T47D (cell line): ENCODE measurements at regions not wholly inside any gene's neighbourhood (a gene's known extent, or its start where the extent isn't known, plus 50 kb on each side); places are given as distances from the start of the nearest gene placed in this dataset.
"Not testable (repeated sequence)": the region's sequence is repeated elsewhere in the genome, so short reads cannot be mapped to it uniquely, and the experiment has no call there.

Experiments used
- DNase-seq, 2 experiments: peaks; one replicate each; pipeline versions ENCODE4 v3.0.0 to v3.0.0-alpha.2; 2011 to 2012; ENCODE audit warnings: low read depth in 1 of 2, low spot score in 1 of 2
- JUND ChIP-seq: IDR thresholded peaks from 2 replicates; pipeline ENCODE4 v1.6.1; 2012; ENCODE audit warnings: low read depth
- in situ Hi-C: cut with HindIII; loops from 2 replicates; pipeline ENCODE4 v1.10.0; 2016; ENCODE audit warnings: low sequenced_read_pairs, low pct_unique_long_range_greater_than_20kb

- TF ChIP-seq JUND = no peak
- in situ Hi-C loops = no loop called here
- DNase-seq = no peak
Measured at GRCh38 chr14:28299227-28299626, 467.4 kb upstream of the FOXG1 start.

- TF ChIP-seq JUND = no peak
- in situ Hi-C loops = no loop called here
Measured at GRCh38 chr14:28300356-28300755, 466.2 kb upstream of the FOXG1 start.

GRCh38 chr14:28301179-28301578, 465.4 kb upstream of the FOXG1 start:
- no peak for DNase-seq
- in situ Hi-C loops = no loop called here
- TF ChIP-seq JUND = no peak

More at GRCh38 chr14:28300356-28300755, 466.2 kb upstream of the FOXG1 start:
- DNase-seq = no peak

GRCh38 chr14:28303248-28303647, 463.3 kb upstream of the FOXG1 start:
- in situ Hi-C loops = no loop called here
- TF ChIP-seq JUND = no peak
- no peak for DNase-seq

GRCh38 chr14:28305938-28306337, 460.6 kb upstream of the FOXG1 start:
- in situ Hi-C loops = no loop called here
- DNase-seq = no peak
- TF ChIP-seq JUND = no peak

- no peak for TF ChIP-seq JUND
- DNase-seq = no peak
- in situ Hi-C loops = no loop called here
Measured at GRCh38 chr14:28307506-28307905, 459.1 kb upstream of the FOXG1 start.

- DNase-seq = no peak
- in situ Hi-C loops = no loop called here
Measured at GRCh38 chr14:28308734-28309133, 457.9 kb upstream of the FOXG1 start.

GRCh38 chr14:28317890-28318675, 448.5 kb upstream of the FOXG1 start:
- in situ Hi-C loops = not testable (repeated sequence)
- peak in 1 of 2 experiments; percentile 58 for DNase-seq

More at GRCh38 chr14:28308734-28309133, 457.9 kb upstream of the FOXG1 start:
- TF ChIP-seq JUND = no peak

- in situ Hi-C loops = no loop called here
- TF ChIP-seq JUND = no peak
- DNase-seq = peak in 1 of 2 experiments; percentile 28
Measured at GRCh38 chr14:28321475-28322244, 444.9 kb upstream of the FOXG1 start.

- in situ Hi-C loops = no loop called here
Measured at GRCh38 chr14:28323366-28323765, 443.2 kb upstream of the FOXG1 start.

GRCh38 chr14:28323951-28324741, 442.4 kb upstream of the FOXG1 start:
- no peak for TF ChIP-seq JUND
- DNase-seq = no peak
- in situ Hi-C loops = no loop called here

More at GRCh38 chr14:28323366-28323765, 443.2 kb upstream of the FOXG1 start:
- TF ChIP-seq JUND = no peak
- no peak for DNase-seq

GRCh38 chr14:28340816-28341215, 425.8 kb upstream of the FOXG1 start:
- in situ Hi-C loops = no loop called here
- no peak for TF ChIP-seq JUND
- DNase-seq = no peak
